ENCODE measurements at regions not wholly inside any gene's neighbourhood (a gene's known extent, or its start where the extent isn't known, plus 50 kb on each side); places are given as distances from the start of the nearest gene placed in this dataset.

DNA sequence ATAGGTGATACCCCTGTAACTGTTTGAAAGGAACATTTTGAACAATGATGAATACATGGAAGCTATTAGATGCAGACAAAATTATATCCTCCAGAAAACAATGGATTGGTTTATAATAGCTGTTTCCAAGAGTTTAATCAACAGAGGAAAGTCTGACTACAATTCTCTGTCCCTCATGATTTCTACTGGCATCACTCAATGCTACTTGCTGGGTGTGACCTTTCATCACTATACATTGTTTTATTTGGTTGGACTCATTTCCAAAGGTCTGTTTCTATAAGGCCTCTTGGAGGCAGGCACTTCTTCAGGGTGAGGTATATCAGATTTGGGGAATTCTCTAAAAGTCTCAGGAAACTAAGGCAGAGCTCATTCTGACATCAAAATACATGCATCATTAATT is 636.1 kb upstream of the SLC8A1 start:
- TF ChIP-seq, protein P1, sequence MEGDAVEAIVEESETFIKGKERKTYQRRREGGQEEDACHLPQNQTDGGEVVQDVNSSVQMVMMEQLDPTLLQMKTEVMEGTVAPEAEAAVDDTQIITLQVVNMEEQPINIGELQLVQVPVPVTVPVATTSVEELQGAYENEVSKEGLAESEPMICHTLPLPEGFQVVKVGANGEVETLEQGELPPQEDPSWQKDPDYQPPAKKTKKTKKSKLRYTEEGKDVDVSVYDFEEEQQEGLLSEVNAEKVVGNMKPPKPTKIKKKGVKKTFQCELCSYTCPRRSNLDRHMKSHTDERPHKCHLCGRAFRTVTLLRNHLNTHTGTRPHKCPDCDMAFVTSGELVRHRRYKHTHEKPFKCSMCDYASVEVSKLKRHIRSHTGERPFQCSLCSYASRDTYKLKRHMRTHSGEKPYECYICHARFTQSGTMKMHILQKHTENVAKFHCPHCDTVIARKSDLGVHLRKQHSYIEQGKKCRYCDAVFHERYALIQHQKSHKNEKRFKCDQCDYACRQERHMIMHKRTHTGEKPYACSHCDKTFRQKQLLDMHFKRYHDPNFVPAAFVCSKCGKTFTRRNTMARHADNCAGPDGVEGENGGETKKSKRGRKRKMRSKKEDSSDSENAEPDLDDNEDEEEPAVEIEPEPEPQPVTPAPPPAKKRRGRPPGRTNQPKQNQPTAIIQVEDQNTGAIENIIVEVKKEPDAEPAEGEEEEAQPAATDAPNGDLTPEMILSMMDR (conservative IDR thresholded peaks at IDR 0.05) = no peak
- TF ChIP-seq EZH2 (IDR thresholded peaks at IDR 0.05; ENCODE audit: low read depth) = no peak

Measured in PC-9 (cell line).